HG02642 (cell line): ENCODE measurements at regions not wholly inside any gene's neighbourhood (a gene's known extent, or its start where the extent isn't known, plus 50 kb on each side); places are given as distances from the start of the nearest gene placed in this dataset.
A peak's percentile ranks its signal among the peaks of the same experiment; 100 is the strongest.
"Not testable (repeated sequence)": the region's sequence is repeated elsewhere in the genome, so short reads cannot be mapped to it uniquely, and the experiment has no call there.

Source experiments
- ATAC-seq: cut with Tn5 transposase; IDR thresholded peaks from one replicate; pipeline ENCODE4 v1.9.1; 2021; ENCODE audit warnings: mild to moderate bottlenecking; ENCODE audit not compliant: unreplicated experiment, poor library complexity

DNA sequence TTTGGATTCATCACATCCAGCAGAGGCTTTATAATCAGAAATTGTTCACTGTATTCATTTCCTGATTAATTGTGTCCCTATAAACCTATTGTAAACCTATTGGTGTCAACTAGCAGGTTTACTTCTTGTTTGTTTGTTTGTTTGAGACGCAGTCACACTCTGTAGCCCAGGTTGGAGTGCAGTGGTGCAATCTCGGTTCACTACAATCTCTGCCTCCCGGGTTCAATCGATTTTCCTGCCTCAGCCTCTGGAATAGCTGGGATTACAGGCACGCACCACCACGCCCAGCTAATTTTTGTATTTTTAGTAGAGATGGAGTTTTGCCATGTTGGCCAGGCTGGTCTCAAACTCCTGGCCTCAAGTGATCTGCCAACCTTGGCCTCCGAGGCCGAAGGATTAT is 215.4 kb upstream of the ZNF385D start:
- ATAC-seq: not testable (repeated sequence)

DNA sequence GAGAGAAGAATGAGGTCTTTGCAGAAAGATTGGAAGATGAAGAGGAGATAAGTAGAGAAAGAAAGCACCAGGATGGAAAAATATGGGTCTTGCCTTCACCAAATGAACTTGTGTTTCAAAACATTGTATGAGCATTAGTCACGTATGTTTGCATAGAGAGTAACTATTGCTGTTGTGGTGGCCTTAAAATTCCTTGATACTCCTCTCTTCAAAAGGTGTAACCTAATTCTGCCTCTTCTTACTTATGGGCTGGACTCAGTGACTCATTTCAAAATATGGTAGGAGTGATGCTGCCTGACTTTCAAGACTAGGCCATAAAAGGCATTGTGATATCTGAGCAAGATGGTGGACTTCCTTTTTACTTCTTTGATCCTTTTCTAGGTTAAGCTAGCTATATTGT is 228.7 kb upstream of the ZNF385D start:
- ATAC-seq: no peak

DNA sequence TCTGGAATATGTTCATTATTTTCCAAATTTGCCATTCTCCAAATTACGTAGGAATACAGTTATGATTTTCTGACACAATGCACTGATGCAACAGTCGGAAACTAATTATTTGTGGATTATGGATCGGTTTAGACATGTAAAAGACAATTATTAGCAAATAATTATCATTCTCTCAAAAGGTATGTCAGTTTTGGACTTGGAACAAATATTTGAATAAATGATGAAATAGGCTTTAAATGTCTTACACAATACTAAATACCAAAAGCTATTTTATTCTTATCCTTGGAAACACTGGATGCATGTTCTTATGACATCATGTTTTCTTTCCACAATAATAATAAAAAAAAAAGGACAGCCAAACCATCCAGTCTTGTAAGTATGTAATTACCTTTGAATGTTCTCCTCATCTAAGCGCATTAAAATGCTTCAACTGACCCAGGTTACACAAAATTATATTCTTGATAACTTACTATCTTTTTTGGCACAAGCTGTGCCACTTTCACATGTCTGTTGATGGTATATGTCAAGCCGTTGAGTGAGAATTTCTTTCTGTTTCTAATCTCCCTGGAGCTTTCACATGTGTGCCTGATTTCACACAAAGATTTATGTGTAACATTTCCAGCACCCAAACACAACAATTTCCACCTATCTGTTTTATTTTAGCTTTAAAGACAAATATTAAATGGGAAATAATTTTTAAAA is 238.5 kb upstream of the ZNF385D start:
- no peak for ATAC-seq

DNA sequence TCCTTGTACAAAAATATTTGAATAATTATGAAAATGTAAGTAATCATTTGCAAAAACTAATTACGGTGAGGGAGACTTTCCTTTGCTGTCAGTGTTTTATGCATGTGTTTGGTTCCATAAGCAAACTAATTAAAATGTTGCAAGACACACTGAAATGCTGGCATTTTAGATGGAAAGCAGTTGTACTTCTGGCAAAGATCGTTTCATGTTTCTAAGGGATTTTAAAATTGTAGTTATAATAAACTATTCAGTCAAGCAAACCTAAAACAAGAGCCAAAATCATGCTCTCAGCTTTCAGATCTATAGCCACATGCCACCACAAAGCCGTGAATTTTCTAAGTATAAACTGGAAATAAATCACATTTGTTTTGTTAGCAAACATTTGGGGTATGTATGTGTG is 240.1 kb upstream of the ZNF385D start:
- ATAC-seq: no peak

DNA sequence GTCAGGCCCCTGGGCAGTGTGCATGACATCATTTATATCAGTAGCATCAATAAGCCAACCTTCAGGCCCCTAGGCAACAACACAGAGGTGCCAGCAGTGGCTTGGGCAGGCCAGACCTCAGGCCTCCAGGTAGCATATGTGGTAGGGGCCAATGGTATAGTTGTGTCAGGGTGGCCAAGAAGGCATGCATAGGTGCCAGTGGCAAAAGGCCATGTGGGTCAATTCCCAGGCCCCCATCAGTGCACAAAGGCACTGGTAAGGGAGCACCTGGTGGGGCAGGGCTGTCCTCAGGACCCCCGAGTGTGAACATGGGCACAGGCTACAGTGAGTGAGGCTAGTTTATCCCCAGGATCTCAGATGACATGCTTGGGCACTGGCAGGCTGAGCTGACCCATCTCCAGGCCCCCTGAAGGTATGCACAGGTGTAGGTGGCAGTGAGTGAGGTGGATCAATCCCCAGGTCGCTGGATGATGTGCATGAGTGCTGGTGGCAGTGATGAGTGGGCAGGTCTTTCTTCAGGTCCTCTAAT is 244.1 kb upstream of the ZNF385D start:
- ATAC-seq: no peak

DNA sequence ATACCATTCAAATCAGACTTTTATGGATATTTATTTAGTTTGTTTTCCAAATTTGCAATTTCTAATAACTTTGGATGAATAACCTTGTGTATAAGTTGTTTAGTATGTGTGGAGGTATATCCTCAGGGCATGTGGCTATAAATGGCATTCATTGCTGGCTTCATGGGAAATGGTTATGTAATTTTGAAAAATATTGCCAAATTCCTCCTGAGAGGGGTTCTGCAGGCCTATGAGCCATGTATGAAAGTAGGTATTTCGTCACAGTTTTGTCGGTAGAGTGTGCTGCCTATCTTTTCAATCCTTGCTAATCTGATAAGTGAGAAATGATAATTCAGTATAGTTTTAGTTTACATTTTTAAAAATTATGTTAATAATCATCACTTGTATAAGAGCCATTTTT is 256.4 kb upstream of the ZNF385D start:
- no peak for ATAC-seq

DNA sequence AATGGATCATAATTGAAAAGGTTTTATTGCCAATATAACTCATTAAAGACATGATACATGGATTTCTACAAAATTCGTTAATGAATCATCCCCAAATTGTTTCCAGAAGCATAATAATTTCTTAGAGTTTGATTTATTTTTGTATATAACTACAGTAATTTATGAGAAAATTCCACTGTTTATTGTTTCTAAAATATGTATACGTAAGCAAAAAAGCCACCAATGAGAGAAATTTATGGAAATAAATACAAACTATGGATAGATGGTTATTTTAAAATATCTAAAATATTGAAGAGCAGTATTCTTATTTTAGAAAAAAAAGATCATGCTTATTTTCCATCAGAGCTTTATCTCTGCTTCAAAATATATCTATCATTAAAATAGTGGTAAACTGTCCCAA is 260.0 kb upstream of the ZNF385D start:
- ATAC-seq: no peak

DNA sequence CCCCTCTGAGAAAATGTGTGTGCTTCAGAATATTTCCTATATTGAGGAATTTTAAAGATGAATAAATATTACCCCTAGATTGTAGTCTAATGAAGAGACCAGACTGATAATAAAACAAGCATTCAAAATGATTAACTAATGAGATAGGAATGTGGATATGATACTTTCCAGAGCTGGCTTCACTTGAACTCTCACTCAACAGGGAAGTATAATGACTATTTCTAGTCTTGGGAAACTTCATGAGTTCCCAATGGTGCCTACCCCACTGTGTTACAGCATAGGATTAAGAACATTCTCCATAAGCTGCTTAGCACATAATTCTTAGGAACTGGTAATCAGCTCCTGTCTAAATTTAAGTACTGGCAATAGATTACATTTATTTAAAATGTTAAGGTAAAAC is 261.5 kb upstream of the ZNF385D start:
- ATAC-seq: no peak

DNA sequence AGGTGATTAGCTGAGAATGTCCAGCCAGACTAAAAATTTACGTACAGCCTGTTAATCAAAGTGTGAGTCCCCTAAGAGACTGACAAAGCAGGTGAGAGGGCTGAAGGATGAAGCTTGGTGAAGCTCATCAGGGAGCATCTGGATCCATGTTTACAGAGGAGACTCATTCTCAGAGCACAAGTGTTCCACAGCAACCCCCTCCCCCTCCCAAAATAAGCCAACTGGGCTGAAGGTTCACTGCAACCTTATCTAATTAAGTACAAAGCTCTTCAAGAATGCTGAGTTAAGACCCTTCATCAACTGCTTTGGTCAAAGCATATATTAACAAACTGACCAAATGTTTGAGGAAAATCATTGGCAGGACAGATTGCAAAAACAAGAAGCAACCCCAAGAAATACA is 262.6 kb upstream of the ZNF385D start:
- no peak for ATAC-seq

DNA sequence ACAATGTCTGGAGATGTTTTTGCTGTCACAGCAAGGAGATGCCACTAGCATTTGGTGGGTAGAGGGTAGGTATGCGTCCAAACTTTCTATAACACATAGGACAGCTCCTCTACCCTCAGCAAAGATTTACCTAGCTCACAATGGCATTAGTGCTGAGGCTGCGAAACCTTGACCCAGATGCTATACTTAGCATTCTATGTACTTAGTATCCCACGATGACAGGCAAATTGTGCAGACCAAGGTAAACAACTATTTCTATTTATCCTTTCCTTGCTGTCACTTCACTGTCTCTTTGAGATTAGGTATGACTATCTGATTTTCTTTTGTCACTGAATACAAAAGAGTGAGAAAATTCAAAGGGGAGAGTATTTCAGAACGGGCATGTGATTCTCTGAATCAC is 265.2 kb upstream of the ZNF385D start:
- ATAC-seq: no peak

DNA sequence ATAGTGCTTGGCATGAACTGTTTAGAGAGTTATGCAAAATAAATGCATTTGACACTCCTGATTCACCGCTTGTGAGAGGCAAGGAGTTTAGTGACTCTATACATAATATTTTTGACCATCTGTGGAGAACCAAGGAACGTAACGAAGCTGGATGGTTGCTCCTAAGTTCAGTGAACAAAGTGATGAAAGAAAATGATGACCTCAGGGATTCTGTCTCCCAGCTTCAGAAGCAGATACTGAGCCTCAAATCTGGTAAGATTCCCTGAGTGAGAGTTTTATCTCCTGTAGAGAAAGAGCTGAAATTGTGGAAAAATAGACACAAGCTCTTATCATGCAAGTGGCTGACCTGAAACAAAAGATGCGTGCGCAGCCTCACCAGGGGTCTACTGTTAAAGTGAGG is 273.6 kb upstream of the ZNF385D start:
- not testable (repeated sequence) for ATAC-seq

DNA sequence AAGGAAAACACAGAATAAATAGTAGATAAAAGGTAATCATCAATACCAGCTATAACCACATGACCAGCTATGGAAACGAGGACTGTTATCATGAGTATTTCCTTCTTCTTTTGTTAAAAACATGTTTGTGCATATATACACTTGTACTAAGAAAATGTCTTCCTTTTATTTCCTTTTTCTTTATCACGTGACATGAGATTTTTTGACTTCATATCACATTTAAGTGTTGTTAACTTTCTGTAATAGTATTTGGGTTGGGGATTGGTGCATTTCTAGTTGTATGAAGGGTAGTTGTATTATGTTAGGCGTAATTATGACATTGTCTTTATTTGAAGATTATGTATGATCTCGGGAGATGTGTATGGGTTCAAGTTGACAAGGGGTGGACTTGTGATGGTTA is 278.5 kb upstream of the ZNF385D start:
- no peak for ATAC-seq

DNA sequence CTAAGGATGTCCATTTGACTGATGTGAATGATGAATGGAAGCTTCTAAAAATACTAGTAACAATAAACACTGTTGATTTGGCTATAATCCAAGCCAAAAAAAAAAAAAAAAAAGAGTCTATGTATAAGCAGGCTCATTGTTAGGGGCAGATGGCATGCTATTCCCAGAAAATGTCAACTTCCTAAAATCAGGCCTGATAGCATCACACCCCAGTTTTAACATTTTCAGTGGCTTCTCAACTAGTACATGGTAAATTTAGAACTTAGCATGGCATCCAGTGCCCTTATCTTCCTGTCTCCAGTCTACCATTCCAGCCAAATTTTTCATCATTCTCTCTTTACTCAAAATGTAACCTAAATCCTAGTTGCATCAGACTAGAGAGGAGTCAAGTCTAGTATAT is 288.2 kb upstream of the ZNF385D start:
- no peak for ATAC-seq

DNA sequence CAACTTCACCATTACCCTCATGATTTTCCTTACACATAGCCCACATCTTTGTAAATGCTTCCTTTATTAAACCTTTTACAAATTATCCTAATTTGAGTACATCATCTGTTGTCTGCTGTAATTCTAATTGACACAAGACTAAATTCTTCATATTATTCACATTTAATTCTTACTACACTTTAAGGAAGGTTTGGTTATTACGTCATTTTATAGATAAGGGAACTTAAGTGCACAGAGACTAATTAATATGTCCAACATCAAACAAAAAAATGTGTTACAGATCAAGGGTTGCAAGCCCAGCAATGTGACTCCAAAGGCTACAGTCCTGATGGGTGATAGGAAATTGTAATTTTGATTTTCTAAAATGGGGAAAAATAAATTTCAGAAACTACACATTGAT is 289.1 kb upstream of the ZNF385D start:
- no peak for ATAC-seq

DNA sequence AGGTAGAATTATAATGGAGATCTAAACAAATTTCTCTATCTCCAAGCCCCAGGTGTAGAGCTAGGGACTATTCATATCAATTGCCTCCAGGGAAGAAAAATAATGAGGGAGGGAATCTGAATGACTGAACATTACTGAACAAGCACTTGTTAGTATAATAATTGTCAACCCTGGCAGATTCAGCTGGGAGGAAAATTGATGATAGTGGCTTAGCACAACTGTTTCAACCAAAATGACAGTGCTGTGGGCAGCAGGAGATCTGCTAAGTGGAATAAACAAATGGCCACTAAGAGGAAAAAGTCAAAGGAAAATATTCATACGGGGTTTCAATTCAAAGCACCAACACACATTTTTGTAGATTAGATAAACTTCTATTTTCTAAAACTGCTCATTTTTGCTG is 294.9 kb upstream of the ZNF385D start:
- no peak for ATAC-seq

DNA sequence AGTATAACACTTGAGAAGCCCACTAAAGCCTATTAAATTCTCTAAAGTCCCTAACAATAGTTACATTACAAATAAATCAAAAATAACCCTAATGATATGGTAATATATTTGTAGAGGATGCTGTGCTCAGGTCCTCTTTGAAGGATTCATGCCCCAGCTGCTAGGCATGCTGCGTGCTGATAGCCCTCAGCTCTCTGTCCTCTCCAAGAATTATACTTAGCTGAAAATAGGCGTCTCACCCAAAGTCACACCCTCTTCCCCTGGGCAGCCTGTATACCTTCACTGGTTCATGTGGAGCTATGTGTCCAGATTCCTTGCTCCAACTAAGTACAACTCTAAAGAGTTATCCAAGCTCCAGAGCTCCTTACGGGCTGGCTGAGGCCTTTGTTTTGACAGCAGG is 312.5 kb upstream of the ZNF385D start:
- no peak for ATAC-seq

DNA sequence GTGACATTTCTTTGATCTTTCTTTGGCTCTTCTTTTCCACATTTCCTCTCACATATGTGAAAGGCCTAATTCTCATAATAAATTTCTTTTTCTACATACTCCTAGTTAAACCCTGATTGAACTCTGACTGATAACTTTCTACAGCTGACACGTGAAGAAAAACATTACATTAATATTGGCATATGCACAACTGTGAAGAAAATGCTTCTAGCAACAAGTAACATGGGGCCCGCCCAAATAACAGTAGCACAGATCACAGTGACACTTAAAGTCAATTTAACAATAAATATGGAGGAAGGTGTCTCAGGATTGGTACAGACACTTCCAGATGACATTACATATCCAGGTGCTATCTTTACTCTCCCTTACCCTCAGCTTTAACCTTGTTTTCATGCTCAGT is 317.6 kb upstream of the ZNF385D start:
- ATAC-seq: no peak

DNA sequence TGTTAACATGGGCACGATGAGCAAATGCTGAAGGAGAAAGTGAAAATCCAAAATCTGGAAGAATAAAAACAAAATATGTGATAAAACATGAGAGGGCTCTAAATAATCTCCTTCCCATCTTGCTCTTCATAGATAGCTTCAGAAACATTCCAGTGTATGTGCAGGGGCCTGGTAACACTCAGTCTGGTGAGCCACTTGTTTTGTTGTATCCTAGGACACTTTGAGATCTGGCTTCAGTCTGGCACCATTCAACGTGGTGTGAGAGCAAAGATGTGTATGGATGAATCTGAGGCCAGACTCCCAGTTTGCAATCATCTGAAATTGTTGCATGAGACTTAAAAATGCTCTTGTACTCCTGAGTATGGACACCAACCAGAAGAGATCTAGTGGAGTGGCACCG is 337.2 kb upstream of the ZNF385D start:
- ATAC-seq: no peak

DNA sequence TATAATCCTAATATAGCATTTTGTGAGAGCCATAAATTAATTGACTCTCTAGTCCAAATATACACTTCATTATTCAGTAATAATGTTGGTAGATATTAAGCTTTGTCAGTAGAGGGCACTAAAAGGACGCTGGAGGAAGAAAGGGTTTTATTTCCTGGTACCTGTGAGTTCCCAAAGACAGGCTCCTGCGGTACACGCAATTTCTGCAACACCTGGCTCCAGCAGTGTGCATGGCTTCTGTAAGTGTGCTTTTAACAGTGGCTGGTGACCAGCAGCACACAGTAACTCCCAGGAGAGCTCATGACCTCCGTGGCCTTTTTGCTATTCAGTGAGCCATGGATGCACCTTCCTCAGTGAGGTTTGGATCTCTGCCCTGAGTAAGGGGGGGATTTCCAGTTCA is 338.3 kb upstream of the ZNF385D start:
- ATAC-seq: peak; percentile 96

DNA sequence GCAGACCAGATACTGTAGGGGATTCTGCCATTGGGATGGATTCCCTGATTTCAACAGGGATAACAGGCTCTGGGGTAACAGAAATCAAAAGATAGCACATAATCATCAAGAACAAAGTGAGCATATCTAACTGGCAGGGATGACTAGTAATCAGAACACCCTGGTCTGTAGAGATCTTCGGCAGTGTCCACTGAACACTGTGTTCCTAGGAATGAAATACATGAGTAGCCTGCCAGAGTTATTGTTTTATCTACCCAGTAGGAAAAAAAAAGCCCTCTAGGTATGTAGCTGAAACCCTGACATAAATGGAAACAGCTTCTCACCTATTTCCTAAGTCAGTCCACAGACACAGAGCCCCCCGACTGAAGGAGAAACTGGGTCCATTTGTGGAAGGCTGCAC is 340.3 kb upstream of the ZNF385D start:
- no peak for ATAC-seq

DNA sequence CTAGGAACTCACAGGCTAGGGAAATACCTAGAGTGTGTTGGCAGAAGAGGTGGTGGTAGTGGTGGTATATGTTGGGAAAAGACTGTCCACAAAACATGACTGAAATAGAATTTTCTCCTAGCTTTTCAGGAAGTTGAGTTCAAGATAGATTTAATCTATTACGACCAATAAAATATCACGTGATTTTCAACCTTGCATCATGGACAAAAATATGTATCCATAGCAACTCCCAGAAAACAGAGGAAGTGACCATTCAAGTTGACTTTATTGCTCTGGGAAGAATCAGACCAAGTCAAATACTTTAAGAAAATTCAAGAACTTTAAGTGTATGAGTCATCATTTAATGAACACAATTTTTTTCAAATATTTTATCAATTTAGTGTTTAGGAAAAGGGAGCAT is 347.0 kb upstream of the ZNF385D start:
- no peak for ATAC-seq

DNA sequence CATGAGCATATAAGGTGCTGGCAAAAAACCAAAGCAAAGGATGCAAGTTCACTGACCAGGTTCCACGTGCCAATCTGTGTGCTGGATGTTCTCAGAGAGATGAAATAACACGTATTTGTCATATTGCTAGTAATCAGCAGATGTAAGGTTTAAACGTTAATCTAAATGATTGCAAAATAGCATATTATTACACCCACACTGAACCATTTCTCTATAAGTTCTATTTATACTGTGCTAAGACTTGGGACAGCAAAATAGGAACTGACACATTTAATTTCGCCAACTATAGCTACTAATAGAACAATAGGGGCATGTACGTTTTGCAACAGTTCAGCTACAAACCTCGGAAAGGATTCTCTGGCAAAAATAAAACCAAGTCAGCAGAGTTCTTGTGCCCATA is 350.3 kb upstream of the ZNF385D start:
- ATAC-seq: no peak

DNA sequence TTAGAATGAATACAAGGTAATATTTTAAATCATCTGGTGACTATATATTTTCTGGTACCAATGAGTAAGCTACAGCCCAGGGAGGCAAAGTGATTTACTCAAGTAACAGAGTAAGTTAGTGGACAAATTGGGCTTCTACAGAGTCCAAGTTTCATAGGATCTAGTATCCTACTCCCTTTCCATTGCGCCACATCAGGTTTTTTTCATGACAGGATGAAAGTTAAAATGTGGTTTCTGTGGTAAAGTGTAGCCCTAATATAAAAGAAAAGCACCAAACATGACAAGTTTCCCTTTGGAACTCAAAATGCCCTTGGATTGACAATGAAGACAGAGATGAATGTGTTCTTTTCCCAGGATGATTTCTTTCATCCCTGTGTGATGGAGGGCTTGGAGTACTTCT is 350.8 kb upstream of the ZNF385D start:
- ATAC-seq: no peak
